Panc1 (cell line): ENCODE measurements at regions not wholly inside any gene's neighbourhood (a gene's known extent, or its start where the extent isn't known, plus 50 kb on each side); places are given as distances from the start of the nearest gene placed in this dataset.

Experiments
- POLR2AphosphoS5 ChIP-seq: IDR thresholded peaks from 2 replicates; pipeline ENCODE4 v1.6.1; 2012; ENCODE audit warnings: mild to moderate bottlenecking, low read depth, low read length, moderate library complexity
- SIN3A ChIP-seq: IDR thresholded peaks from 2 replicates; pipeline ENCODE4 v1.6.1; 2012; ENCODE audit warnings: low read depth, mild to moderate bottlenecking, low read length, moderate library complexity, borderline replicate concordance; ENCODE audit not compliant: insufficient read depth
- TF ChIP-seq, protein P1 (sequence below): fragments of 450-650 bp; IDR thresholded peaks from 2 replicates; pipeline ENCODE4 v1.5.1; 2017; ENCODE audit warnings: mild to moderate bottlenecking

DNA sequence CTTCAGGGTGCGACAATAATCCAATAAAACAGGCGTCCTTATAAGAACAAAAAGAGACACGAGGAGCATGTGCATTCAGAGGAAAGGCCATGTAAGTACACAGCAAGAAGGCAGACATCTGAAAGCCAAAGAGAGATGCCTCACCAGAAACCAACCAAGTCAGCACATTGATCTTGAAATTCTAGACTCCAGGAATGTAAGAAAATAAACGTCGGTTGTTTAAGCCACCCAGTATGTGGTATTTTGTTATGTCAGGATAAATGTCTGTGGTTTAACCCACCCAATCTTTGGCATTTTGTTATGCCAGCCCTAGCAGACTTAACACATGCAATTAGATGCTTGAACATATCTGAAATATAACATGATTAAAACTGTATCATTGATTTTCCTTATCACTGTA is 452.0 kb downstream of the SLITRK6 start:
- TF ChIP-seq POLR2AphosphoS5 (no peak), SIN3A (no peak)
- TF ChIP-seq, protein P1, sequence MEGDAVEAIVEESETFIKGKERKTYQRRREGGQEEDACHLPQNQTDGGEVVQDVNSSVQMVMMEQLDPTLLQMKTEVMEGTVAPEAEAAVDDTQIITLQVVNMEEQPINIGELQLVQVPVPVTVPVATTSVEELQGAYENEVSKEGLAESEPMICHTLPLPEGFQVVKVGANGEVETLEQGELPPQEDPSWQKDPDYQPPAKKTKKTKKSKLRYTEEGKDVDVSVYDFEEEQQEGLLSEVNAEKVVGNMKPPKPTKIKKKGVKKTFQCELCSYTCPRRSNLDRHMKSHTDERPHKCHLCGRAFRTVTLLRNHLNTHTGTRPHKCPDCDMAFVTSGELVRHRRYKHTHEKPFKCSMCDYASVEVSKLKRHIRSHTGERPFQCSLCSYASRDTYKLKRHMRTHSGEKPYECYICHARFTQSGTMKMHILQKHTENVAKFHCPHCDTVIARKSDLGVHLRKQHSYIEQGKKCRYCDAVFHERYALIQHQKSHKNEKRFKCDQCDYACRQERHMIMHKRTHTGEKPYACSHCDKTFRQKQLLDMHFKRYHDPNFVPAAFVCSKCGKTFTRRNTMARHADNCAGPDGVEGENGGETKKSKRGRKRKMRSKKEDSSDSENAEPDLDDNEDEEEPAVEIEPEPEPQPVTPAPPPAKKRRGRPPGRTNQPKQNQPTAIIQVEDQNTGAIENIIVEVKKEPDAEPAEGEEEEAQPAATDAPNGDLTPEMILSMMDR: no peak
